ENCODE measurements at regions not wholly inside any gene's neighbourhood (a gene's known extent, or its start where the extent isn't known, plus 50 kb on each side); places are given as distances from the start of the nearest gene placed in this dataset.

DNA sequence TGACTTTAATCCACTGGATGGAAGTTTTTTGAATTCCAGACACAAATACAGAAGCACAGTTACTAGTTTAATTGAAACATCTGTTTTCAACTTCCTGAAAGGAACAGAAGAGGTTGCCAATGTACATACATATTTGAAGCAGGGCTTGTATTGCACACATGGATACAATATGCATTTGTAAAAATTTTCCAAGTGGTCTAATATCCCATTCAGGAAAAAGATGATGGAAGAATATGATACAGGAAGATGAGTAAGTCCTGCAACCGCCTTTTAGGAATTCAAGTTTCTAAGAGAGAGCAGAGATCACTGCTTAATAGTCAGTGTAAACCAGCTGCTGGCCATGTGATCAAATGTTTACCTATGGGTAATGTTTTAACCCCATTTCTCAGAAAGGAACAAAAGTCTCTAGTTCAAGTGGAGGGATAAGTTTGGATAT is 265.4 kb downstream of the TRIB2 start:
- no peak overlapping the region for H3K4me3 ChIP-seq (ENCODE audit: low read depth, low read length)
- peak; percentile 29 for DNase-seq (ENCODE audit: low read depth, low spot score)
- TF ChIP-seq, protein P1, sequence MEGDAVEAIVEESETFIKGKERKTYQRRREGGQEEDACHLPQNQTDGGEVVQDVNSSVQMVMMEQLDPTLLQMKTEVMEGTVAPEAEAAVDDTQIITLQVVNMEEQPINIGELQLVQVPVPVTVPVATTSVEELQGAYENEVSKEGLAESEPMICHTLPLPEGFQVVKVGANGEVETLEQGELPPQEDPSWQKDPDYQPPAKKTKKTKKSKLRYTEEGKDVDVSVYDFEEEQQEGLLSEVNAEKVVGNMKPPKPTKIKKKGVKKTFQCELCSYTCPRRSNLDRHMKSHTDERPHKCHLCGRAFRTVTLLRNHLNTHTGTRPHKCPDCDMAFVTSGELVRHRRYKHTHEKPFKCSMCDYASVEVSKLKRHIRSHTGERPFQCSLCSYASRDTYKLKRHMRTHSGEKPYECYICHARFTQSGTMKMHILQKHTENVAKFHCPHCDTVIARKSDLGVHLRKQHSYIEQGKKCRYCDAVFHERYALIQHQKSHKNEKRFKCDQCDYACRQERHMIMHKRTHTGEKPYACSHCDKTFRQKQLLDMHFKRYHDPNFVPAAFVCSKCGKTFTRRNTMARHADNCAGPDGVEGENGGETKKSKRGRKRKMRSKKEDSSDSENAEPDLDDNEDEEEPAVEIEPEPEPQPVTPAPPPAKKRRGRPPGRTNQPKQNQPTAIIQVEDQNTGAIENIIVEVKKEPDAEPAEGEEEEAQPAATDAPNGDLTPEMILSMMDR (IDR thresholded peaks at IDR 0.05; ENCODE audit: low read depth, low read length) = no peak
- in situ Hi-C loops (cut with HindIII; ENCODE audit: low sequenced_read_pairs) = no loop called here

GRCh38 chr2:12987246-12987645 is 270.5 kb downstream of the TRIB2 start:
- DNase-seq (ENCODE audit: low read depth, low spot score) = no peak
- in situ Hi-C loops (cut with HindIII; ENCODE audit: low sequenced_read_pairs) = no loop called here

GRCh38 chr2:12988279-12988678 is 271.5 kb downstream of the TRIB2 start:
- no peak for DNase-seq (ENCODE audit: low read depth, low spot score)
- H3K4me3 ChIP-seq (ENCODE audit: low read depth, low read length) = no peak overlapping the region
- TF ChIP-seq, protein P1 (IDR thresholded peaks at IDR 0.05; ENCODE audit: low read depth, low read length) = no peak
- in situ Hi-C loops (cut with HindIII; ENCODE audit: low sequenced_read_pairs) = no loop called here

More at GRCh38 chr2:12987246-12987645, 270.5 kb downstream of the TRIB2 start:
- TF ChIP-seq, protein P1 (IDR thresholded peaks at IDR 0.05; ENCODE audit: low read depth, low read length) = no peak
- H3K4me3 ChIP-seq (ENCODE audit: low read depth, low read length) = no peak overlapping the region

DNA sequence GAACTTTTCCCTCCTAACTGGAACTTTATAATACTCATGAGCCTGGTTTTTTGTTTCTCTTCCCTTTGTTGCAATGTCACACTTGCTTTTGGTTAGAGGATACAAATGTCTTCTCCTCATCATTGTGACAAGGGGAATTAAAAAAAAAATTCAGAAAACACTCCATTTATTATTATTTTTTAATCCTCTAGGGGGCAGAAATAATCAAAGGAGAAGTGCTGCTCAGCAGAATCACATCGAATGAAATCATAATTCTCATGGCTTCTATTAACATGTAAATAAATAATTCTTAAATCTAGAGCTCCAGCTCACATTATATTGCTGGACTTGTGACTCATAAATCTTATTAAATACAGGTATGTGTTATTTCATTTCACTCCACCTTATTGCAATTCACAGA is 273.8 kb downstream of the TRIB2 start:
- in situ Hi-C loops (cut with HindIII; ENCODE audit: low sequenced_read_pairs) = no loop called here
- TF ChIP-seq, protein P1 (IDR thresholded peaks at IDR 0.05; ENCODE audit: low read depth, low read length) = no peak
- no peak for DNase-seq (ENCODE audit: low read depth, low spot score)
- H3K4me3 ChIP-seq (ENCODE audit: low read depth, low read length) = no peak overlapping the region

GRCh38 chr2:12998685-12999084 is 281.9 kb downstream of the TRIB2 start:
- H3K4me3 ChIP-seq (ENCODE audit: low read depth, low read length) = no peak overlapping the region
- TF ChIP-seq, protein P1 (IDR thresholded peaks at IDR 0.05; ENCODE audit: low read depth, low read length) = no peak
- in situ Hi-C loops (cut with HindIII; ENCODE audit: low sequenced_read_pairs) = no loop called here
- DNase-seq (ENCODE audit: low read depth, low spot score) = no peak

DNA sequence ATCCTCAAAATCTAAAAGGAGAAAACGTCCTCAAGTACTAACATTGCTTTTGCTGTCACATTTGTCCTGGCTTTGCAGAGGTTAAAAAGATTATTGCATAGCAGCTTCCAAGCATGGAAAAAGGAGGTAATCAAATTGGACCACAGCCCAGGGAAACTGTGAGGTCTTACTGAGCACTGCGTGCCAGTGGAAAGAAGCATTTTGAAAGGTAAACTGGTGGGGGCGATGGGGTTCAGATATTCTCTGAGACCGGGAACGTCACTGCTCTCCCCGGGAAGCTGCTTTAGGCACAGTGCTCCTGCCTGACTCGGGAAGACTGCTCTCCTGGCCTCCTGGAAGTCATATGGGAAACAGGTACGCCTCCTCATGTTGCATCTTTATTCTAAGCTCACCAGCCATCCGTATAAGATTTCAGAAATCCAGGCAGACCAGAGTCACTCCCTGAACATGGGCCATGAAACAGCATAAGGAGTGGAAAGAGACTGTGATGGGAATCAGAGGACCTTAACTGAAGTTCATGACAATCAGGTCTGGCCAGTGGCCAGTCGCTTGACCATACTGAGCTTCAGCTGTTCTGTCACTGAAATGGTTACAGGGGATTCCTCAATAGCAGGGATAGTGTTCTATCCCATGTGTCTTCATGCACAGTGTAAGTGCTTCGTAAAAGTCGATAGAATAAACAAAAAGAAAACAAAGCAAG is 284.1 kb downstream of the TRIB2 start:
- DNase-seq (ENCODE audit: low read depth, low spot score) = peak; percentile 55
- in situ Hi-C loops (cut with HindIII; ENCODE audit: low sequenced_read_pairs) = no loop called here
- TF ChIP-seq, protein P1 (IDR thresholded peaks at IDR 0.05; ENCODE audit: low read depth, low read length) = no peak
- no peak overlapping the region for H3K4me3 ChIP-seq (ENCODE audit: low read depth, low read length)

Measured in astrocyte of the spinal cord (primary cell).